SK-N-SH (cell line): ENCODE measurements at regions not wholly inside any gene's neighbourhood (a gene's known extent, or its start where the extent isn't known, plus 50 kb on each side); places are given as distances from the start of the nearest gene placed in this dataset.

Source experiments
- CTCF ChIP-seq: fragments of 200-600 bp; sonication (generic); IDR thresholded peaks from 2 replicates; pipeline ENCODE4 v1.6.1; 2017; ENCODE audit warnings: antibody characterized with exemption, mild to moderate bottlenecking, moderate library complexity
- EZH2phosphoT487 ChIP-seq: fragments of 200-600 bp; sonication (generic); IDR thresholded peaks from 2 replicates; pipeline ENCODE4 v1.6.1; 2017; ENCODE audit warnings: low read depth, mixed run types, mild to moderate bottlenecking, antibody characterized with exemption, moderate library complexity, borderline replicate concordance
- FOXM1 ChIP-seq: IDR thresholded peaks from 2 replicates; pipeline ENCODE4 v1.4.0; 2012; ENCODE audit warnings: low read depth, mild to moderate bottlenecking
- GABPA ChIP-seq: IDR thresholded peaks from 2 replicates; pipeline ENCODE4 v1.4.0; 2012; ENCODE audit warnings: low read depth, mild to moderate bottlenecking
- NFIC ChIP-seq: IDR thresholded peaks from 2 replicates; pipeline ENCODE4 v1.4.0; 2012; ENCODE audit warnings: borderline replicate concordance
- POLR2AphosphoS5 ChIP-seq: IDR thresholded peaks from 2 replicates; pipeline ENCODE4 v1.6.1; 2012; ENCODE audit warnings: low read depth, low read length
- RFX5 ChIP-seq: IDR thresholded peaks from 2 replicates; pipeline ENCODE4 v1.6.1; 2012; ENCODE audit warnings: mild to moderate bottlenecking, improper control_type of control experiment, low read length
- TCF12 ChIP-seq: IDR thresholded peaks from 2 replicates; pipeline ENCODE4 v1.4.0; 2012
- ZBTB33 ChIP-seq: IDR thresholded peaks from 2 replicates; pipeline ENCODE4 v1.4.0; 2012; ENCODE audit warnings: low read depth, borderline replicate concordance
- TF ChIP-seq, protein P1 (sequence below): IDR thresholded peaks from 2 replicates; pipeline ENCODE4 v1.4.0; 2012; ENCODE audit warnings: low read depth

DNA sequence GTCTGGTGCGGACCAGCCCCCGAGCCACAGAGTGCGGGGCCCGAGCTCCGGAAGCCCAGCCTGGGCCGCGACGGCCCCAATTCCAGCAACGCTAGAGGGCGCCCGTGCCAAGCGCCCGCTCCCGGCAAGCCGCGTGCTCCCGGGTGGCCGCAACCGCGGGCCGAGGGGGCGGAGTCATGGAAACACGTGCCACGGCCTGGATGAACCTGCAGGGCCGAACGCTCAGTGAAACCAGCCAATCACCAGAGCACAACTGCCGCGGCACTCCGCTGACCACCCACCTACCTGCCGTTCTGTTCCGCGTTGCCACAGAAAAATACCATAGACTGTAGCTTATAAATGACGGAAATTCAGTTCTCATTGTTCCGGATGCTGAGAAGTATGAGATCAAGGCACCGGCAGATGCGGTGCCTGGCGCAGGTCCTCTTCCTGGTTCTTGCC lies 85.7 kb upstream of the FOXC1 start:
- TF ChIP-seq NFIC, result no peak
- TF ChIP-seq CTCF, result peak; percentile 70
- no peak for TF ChIP-seq FOXM1
- TF ChIP-seq EZH2phosphoT487, result no peak
- no peak for TF ChIP-seq ZBTB33
- TF ChIP-seq POLR2AphosphoS5, result no peak
- TF ChIP-seq, protein P1, sequence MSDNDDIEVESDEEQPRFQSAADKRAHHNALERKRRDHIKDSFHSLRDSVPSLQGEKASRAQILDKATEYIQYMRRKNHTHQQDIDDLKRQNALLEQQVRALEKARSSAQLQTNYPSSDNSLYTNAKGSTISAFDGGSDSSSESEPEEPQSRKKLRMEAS, result peak; percentile 96
- TF ChIP-seq TCF12, result no peak
- no peak for TF ChIP-seq GABPA
- no peak for TF ChIP-seq RFX5
